Epithelial cell of esophagus (primary cell): ENCODE measurements at regions not wholly inside any gene's neighbourhood (a gene's known extent, or its start where the extent isn't known, plus 50 kb on each side); places are given as distances from the start of the nearest gene placed in this dataset.

Source experiments
- DNase-seq: peaks from one replicate; pipeline ENCODE4 v3.0.0; 2010; ENCODE audit warnings: low read depth
- H3K4me3 ChIP-seq: 2 replicates; pipeline ENCODE4 v1.5.1; 2011; ENCODE audit warnings: mild to moderate bottlenecking, low read length, control low read depth
- TF ChIP-seq, protein P1 (sequence below): IDR thresholded peaks from 2 replicates; pipeline ENCODE4 v1.5.1; 2011; ENCODE audit warnings: low read depth, mild to moderate bottlenecking, low read length, control low read depth, inconsistent platforms; ENCODE audit not compliant: insufficient read depth; ENCODE audit errors: missing control alignments

DNA sequence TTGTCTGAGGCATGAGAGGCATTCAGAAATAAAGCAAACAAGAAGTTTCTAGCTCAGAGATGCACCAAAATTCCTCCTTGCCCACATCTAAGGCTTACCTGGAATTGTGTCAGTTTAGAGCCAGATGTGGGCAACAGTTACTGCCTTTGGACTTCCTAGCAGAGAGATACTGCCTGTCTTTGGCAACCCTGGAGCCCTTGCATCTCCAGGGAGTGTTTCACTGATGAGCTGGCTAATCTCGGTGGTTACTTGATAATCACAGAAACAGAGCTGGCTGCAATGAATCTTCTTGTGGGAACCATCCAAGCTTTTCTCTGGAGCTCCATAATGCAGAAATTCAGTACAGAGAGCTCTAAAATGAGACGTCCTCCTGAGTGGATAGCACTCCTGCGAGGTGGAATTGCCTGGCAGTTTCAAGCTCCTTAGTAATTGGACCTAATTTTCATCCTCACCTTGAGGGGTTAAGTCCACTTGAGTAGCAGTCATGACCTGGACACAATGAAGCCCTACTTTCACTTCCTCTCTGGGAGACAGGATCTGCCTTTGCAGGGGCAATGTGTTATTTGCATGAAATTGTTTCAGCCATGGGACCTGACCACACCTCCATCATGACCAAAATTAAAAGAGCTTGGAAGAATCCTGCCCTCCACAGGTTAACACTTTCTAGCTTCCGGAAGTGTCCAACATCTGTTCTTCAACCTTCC is 108.8 kb upstream of the ARHGAP5 start:
- TF ChIP-seq, protein P1, sequence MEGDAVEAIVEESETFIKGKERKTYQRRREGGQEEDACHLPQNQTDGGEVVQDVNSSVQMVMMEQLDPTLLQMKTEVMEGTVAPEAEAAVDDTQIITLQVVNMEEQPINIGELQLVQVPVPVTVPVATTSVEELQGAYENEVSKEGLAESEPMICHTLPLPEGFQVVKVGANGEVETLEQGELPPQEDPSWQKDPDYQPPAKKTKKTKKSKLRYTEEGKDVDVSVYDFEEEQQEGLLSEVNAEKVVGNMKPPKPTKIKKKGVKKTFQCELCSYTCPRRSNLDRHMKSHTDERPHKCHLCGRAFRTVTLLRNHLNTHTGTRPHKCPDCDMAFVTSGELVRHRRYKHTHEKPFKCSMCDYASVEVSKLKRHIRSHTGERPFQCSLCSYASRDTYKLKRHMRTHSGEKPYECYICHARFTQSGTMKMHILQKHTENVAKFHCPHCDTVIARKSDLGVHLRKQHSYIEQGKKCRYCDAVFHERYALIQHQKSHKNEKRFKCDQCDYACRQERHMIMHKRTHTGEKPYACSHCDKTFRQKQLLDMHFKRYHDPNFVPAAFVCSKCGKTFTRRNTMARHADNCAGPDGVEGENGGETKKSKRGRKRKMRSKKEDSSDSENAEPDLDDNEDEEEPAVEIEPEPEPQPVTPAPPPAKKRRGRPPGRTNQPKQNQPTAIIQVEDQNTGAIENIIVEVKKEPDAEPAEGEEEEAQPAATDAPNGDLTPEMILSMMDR: no peak
- DNase-seq: no peak

GRCh38 chr14:31968956-31969698 is 108.0 kb upstream of the ARHGAP5 start:
- no peak overlapping the region for H3K4me3 ChIP-seq
- DNase-seq: no peak
- TF ChIP-seq, protein P1: no peak

More for the DNA sequence above, 108.8 kb upstream of the ARHGAP5 start:
- H3K4me3 ChIP-seq: no peak overlapping the region

- H3K4me3 ChIP-seq: no peak overlapping the region
- TF ChIP-seq, protein P1: no peak
- no peak for DNase-seq
Observed at GRCh38 chr14:31969699-31970240, 107.3 kb upstream of the ARHGAP5 start.

DNA sequence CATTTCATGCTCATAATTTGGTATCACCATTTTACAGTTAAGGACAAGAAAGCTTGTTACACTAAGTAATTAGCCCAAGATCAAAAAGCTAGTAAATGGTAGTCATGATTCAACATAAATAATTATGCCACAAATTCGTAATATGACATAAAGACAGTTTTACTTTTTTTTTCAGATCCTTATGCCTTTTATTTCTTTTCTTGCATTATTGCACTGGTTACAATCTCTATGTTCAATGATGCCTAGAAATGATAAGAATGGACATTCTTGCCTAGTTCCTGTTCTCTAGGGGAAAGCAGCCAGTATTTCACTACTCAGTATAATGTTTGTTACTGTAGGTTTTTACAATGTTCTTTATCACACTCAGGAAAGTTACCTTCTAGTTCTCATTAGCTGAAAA is 106.4 kb upstream of the ARHGAP5 start:
- TF ChIP-seq, protein P1: no peak
- no peak for DNase-seq

GRCh38 chr14:31971612-31972011 is 105.5 kb upstream of the ARHGAP5 start:
- no peak overlapping the region for H3K4me3 ChIP-seq
- TF ChIP-seq, protein P1: no peak
- DNase-seq: no peak

More for the DNA sequence above, 106.4 kb upstream of the ARHGAP5 start:
- no peak overlapping the region for H3K4me3 ChIP-seq

DNA sequence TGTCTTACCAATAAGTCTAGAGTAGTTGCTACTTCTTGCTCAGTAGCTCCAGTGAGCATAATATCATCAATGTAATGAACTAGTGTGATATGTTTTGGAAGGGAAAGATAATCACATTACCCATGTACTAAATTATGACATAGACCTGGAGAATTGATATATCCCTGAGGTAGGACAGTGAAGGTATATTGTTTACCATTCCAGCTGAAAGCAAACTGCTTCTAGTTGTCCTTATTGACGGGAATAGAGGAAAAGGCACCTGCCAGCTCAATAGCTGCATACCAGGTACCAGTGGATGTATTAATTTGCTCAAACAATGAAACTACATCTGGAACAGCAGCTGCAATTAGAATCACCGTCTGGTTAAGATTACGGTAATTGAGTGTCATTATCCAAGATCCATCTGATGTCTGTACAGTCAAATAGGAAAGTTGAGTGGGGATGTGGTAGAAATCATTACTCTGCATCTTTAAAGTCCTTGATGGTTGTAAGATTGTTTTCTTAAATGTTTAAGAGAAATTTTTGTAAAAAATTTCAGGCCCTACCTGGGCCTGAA is 100.0 kb upstream of the ARHGAP5 start:
- H3K4me3 ChIP-seq: no peak overlapping the region
- TF ChIP-seq, protein P1: no peak
- no peak for DNase-seq
